ENCODE measurements at regions not wholly inside any gene's neighbourhood (a gene's known extent, or its start where the extent isn't known, plus 50 kb on each side); places are given as distances from the start of the nearest gene placed in this dataset.

- no peak overlapping the region for H3K4me3 ChIP-seq (ENCODE audit: low read depth, low read length)
- TF ChIP-seq, protein P1, sequence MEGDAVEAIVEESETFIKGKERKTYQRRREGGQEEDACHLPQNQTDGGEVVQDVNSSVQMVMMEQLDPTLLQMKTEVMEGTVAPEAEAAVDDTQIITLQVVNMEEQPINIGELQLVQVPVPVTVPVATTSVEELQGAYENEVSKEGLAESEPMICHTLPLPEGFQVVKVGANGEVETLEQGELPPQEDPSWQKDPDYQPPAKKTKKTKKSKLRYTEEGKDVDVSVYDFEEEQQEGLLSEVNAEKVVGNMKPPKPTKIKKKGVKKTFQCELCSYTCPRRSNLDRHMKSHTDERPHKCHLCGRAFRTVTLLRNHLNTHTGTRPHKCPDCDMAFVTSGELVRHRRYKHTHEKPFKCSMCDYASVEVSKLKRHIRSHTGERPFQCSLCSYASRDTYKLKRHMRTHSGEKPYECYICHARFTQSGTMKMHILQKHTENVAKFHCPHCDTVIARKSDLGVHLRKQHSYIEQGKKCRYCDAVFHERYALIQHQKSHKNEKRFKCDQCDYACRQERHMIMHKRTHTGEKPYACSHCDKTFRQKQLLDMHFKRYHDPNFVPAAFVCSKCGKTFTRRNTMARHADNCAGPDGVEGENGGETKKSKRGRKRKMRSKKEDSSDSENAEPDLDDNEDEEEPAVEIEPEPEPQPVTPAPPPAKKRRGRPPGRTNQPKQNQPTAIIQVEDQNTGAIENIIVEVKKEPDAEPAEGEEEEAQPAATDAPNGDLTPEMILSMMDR (IDR thresholded peaks at IDR 0.05; ENCODE audit: low read depth, low read length, missing control alignments) = no peak
- DNase-seq (ENCODE audit: low read depth) = no peak
Observed at GRCh38 chr20:48146877-48147276, 361.6 kb upstream of the SULF2 start.

DNA sequence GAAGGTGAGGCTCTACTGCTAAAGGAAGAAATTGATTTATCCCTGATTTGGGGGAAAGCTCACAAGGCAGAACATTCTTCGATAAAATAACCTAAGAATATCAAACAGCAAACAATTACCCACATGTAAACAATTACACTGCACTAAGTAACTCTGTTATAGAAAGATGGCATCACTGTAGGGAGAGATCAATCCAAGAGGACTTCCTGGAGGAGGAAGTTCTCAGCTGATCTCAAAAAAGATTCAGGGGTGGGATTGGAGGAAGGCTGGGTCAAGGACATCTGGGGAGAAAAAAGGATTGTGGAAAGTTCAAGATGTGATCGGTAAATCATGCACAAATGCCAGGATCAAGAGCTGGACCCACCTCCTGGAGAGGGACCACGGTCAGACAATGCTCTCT lies 361.0 kb upstream of the SULF2 start:
- no peak for DNase-seq (ENCODE audit: low read depth)
- H3K4me3 ChIP-seq (ENCODE audit: low read depth, low read length) = no peak overlapping the region
- TF ChIP-seq, protein P1 (IDR thresholded peaks at IDR 0.05; ENCODE audit: low read depth, low read length, missing control alignments) = no peak

- no peak for DNase-seq (ENCODE audit: low read depth)
- TF ChIP-seq, protein P1 (IDR thresholded peaks at IDR 0.05; ENCODE audit: low read depth, low read length, missing control alignments) = no peak
- no peak overlapping the region for H3K4me3 ChIP-seq (ENCODE audit: low read depth, low read length)
Observed at GRCh38 chr20:48143435-48144081, 358.3 kb upstream of the SULF2 start.

DNA sequence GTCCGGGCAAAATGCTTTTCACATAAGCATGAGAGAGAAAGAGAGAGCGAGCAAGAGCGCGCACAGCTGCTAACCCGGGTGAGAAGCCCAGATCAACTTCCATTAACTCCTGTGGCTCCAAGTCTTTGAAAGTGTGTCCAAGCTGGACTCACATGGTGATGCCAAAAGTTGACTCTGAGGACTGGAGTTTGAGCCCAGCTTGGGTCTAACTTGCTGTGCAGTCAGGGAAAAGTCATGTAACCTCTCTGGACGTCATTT lies 357.2 kb upstream of the SULF2 start:
- H3K4me3 ChIP-seq (ENCODE audit: low read depth, low read length) = no peak overlapping the region
- no peak for DNase-seq (ENCODE audit: low read depth)
- TF ChIP-seq, protein P1 (IDR thresholded peaks at IDR 0.05; ENCODE audit: low read depth, low read length, missing control alignments) = no peak

DNA sequence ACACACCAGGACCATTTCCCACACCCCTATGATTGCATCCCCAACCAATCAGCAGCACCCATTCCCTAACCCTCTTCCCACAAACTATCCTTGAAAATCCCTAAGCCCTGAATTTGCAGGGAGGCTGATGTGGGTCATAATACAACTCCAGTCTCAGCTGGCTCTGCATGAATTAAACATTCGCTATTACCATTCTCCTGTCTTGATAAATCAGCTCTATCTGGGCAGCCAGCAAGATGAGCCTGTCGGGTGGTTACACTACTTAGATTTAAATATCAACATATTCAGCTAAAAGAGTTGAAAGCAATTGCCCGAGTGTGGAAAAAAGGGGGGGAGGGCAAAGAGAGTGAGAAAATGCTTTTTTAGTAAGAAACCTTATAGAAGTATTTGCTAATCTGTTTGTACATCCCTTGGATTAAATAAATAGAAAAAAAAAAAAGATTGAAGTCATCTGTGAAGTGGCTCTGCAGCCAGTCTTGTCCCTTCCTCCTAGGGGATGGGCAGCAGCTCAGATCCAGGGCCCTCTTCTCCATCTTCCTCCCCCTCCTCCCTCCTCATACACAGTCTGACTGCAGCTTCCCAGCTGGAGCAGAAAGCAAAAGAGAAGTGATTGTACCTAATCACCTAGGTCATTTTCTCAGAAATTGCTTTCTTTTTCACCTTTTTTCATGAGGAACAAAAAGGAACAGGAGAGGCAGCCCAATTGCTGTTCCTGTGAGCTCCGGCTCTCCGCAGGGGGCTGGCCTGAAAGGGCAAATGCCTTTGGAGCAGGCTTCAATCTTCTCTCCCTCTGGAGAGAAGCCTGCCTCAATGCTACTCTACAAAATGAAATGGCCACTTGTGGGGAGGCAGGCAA lies 356.6 kb upstream of the SULF2 start:
- DNase-seq (ENCODE audit: low read depth) = no peak
- TF ChIP-seq, protein P1 (IDR thresholded peaks at IDR 0.05; ENCODE audit: low read depth, low read length, missing control alignments) = no peak
- H3K4me3 ChIP-seq (ENCODE audit: low read depth, low read length) = no peak overlapping the region

DNA sequence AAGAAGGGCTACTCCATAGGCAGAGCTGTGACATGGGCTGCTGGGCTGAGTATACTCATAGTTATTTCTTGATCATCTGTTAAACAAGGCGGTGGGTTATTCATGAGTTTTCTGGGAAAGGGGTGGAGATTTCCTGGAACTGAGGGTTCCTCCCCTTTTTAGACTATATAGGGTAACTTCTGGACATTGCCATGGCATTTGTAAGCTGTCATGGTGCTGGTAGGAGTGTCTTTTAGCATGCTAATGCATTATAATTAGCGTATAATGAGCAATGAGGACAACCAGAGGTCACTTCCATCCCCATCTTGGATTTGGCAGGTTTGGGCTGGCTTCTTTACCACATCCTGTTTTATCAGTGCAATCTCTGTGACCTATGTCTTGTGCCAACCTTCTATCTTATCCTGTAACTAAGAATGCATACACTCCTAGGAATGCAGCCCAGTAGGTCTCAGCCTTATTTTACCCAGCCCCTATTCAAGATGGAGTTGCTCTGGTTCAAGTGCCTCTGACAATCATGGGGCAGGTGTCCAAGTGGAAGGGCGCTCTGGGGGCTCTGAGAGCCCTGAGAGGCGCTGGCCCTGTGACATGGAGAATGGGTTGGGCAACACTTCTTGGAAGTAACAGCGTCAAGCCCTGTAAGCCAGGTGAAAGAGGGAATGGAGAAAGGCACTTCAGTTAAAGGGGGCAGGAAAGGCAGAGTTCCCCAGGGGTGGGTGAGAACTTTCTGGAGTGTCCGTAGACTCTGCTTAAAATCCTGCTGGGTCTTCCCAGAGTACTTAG lies 354.2 kb upstream of the SULF2 start:
- no peak overlapping the region for H3K4me3 ChIP-seq (ENCODE audit: low read depth, low read length)
- DNase-seq (ENCODE audit: low read depth) = no peak
- TF ChIP-seq, protein P1 (IDR thresholded peaks at IDR 0.05; ENCODE audit: low read depth, low read length, missing control alignments) = no peak

Data from GM12864 (cell line).